Medulla oblongata (tissue), 1 donor: ENCODE measurements at regions not wholly inside any gene's neighbourhood (a gene's known extent, or its start where the extent isn't known, plus 50 kb on each side); places are given as distances from the start of the nearest gene placed in this dataset.

ENCODE experiments used
- DNase-seq: peaks from one replicate; pipeline ENCODE4 v3.0.0-alpha.2; 2015; ENCODE audit errors: extremely low spot score

DNA sequence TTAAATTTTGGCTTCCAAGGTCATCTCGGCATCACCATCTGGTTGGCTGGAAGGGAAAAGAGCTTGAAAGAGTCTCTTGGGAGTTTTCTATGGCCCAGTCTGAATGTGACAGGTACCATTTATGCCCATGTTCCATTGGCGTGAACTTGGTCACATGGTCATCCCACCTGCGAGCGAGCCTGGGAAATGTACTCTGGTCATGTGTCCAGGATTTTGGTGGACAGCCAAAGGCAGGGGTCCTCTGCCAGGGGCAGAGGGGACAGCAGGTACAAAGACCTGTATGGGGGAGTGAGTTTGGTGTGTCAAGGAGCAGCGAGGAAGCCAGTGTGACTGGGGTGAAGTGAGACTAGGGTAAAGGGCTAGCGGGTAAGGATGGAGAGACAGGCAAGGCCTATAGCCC, 112.6 kb downstream of the CDC5L start:
- no peak for DNase-seq

DNA sequence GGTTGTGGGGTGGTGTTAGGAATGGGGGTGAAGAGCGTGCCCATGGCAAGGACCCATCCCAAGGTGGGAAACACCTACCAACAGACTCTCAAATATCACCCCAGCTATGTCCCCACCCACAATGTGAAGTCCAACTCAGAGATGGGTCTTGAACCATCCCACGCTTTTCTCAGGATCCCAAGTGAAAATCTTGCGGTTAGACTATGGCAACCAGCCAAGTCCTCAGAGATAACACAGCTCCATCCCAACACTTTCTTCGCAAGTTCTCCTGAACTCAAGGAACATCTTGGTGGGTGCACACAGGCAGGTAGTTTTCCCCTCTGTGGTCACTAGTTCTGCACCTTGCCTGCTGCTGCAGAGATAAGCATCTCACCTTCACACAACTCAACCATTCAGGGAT, 116.0 kb downstream of the CDC5L start:
- DNase-seq: no peak

DNA sequence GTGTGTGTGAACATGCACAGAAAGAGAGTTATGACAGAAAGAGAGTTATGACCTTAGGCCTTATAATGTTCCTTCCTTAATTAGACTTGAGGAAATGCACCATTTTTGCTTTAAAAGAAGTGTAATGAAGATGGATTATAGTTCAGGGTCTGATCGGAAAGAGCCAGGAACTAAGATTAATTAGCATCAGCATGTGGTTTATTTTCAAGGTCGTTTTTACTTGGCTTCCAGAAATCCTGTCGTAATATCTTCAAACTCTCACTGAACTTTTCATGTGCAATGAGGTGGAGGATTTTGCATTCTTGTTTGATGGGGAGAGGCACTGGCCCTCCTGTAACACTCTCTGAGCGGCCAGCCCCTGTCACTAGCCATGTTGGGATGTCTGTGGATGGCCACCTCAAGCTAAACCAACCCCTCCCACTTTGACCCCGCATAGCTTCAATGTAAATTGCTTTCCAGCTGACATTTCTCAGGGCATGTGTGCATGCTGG, 116.8 kb downstream of the CDC5L start:
- DNase-seq: no peak

DNA sequence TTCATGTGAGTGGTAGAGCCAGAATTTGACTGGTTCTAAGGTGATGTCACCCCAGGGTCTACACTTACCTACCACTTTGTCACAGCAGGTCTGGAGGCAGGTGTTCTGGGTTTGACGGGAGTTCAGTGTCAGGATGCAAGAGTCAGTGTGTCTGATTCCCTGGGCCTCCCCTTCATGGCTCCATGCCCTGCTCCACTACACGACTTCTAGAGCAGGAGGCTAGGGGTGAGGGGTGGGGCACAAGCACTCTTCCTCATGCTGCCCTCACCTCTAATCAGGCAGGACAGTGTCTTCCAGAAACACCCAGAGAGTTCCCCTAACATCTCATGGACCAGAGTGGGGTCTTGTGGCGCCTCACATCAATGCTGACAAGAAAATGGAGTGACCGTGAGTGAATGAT, 118.2 kb downstream of the CDC5L start:
- DNase-seq: no peak

DNA sequence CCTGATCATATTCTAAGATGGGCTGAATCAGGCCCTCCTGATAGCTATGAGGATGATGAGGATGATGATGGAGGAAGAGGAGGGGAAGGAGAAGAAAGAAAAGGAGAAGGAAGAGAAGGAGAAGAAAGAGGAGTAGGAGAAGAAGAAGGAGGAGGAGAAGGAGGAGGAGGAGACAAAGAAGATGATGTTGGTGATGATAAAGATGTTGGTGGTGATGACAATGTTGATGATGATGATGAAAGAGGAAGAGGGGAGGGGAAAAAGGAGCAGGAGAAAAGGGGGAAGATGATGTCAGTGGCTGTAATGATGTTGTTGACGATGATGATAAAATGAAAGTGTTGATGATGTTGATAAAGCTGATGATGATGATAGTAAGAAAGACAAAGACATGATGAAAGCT, 119.5 kb downstream of the CDC5L start:
- DNase-seq: no peak

DNA sequence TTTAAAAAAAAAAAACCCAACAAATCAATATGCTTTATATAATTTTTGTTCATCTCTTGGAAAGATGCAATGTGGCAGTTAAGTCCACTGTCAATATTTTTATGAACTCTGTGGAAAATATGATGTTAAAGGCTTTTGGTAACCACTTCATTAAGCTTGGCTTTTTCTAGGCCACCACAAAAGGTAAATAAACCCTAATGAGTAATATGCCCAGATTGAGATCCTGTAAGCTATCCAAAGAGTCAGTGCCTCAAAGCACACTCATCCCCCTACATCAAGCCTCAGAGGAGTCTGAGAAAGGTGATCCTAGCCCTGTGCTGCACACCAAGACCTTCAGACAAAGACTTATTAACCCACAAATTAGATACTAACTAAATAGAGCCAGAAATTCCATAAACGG, 121.1 kb downstream of the CDC5L start:
- no peak for DNase-seq

DNA sequence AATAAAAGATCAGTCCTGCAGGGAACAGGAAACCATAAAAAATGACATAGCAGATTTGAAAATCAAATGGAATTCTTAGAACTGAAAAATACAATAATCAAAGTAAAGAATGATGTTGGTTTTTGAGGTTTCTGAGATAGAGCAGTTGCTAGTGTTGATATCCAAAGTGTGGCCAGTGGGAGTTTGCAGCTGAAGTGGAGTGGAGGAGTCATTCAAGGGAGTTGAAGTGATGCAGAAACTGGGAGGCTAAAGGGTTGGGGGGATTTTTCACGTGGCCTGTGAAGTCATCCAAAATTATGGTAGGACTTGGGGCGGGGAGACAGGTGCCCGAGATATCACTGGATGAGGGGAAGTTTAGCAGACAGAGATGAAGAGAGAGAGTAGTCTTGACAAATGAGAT, 123.6 kb downstream of the CDC5L start:
- no peak for DNase-seq

DNA sequence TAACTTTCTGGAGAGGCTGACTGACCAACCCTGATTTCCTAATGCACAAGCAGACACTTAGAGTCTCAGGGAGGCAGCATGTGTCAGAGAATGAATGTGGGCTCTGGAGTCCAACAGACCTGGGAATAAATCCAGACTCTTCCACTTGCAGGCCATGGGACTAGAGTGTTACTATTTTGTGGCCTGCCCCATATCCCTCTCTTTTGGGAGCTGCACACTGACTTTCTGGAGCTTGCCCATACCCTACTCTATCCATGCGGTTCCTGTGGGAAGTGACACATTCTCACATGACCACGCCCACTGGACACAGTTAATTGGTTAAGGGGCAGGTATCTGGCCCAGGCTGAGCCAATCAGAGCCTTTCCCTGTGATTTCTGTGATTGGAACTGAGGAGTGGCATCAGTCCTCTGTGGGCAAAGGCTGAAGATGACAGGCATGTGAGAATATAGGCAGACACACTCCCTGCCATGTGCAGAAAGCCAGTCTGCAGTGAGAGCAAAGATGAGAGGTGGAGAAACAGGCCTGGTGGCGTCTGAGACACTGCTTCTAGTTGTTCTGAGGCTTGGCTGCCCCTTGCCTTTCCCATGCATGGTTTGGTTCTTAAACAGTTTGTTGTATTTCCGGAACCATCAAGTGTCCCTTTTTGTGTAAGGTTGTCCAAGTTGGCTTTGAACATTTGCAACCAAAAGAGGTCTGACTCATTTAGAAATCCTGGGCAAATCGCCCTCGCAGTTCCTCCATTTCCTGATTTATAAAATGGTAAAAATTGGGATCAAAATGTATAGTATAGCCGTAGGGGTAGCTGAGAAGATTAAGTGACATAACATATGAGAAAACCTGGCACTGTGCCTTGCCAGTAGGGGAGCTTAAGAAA, 125.6 kb downstream of the CDC5L start:
- peak; percentile 68 for DNase-seq

DNA sequence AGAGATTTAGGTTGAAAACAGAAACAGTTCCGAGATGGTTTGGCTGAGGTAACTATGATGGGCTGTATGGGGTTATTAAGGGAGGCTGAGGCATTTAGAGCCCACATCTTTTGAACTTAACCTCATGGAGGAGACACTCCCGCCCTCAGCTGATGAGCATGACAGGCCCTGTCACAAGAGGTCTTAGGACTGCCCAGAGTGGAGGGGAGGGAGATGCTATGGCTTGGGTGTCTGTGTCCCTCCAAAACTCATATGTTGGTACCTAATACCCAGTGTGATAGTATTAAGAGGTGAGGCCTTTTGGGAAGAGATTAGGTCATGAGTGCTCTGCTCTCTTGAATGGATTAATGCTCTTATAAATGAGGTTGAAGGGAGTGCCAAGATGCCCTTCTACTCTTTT, 126.6 kb downstream of the CDC5L start:
- DNase-seq: no peak

DNA sequence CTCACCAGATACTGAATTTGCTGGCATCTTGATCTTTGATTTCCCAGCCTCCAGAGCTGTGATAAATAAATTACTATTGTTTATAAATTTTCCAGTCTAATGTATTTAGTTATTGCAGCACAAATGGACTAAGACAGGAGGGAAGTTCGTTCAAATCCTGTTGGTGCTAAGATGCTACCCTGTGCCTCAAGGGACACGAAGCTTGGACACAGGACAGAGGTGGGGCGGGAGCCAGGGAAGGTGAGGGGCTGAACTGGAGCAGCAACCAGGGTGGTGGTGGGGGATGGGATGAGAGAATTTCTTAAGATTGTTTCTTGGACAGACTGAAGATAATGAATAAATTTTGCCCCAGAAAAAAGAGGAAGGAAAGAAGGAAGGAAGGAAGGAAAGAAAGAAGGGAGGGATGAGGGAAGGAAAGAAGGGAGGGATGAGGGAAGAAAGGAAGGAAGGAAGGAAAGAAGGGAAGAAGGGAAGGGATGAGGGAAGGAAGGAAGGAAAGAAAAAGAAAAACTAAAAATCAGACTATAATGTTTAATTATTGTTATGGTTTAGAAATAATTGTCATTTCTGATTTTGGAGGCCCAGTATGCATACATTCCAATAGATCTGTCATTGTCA, 127.2 kb downstream of the CDC5L start:
- DNase-seq: no peak

DNA sequence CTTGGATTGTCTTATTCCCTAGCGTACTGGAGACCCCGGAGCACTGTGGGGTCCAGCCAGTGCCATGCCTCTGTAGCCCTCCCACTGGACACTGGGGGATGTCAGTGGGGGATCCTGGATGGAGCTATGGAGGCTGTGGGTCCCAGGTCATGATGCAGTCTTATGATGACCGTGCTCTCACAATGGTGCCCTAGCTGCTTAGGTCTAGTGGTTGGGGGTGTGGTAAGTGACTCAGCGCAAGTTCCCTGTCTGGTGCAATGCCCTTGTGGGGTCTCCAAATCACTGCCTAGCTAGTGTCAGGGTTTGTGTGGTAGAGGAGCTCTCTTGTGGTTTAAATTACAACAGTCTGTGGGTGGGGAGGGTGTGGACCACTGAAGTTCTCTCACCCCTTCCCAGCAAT, 135.4 kb downstream of the CDC5L start:
- no peak for DNase-seq

DNA sequence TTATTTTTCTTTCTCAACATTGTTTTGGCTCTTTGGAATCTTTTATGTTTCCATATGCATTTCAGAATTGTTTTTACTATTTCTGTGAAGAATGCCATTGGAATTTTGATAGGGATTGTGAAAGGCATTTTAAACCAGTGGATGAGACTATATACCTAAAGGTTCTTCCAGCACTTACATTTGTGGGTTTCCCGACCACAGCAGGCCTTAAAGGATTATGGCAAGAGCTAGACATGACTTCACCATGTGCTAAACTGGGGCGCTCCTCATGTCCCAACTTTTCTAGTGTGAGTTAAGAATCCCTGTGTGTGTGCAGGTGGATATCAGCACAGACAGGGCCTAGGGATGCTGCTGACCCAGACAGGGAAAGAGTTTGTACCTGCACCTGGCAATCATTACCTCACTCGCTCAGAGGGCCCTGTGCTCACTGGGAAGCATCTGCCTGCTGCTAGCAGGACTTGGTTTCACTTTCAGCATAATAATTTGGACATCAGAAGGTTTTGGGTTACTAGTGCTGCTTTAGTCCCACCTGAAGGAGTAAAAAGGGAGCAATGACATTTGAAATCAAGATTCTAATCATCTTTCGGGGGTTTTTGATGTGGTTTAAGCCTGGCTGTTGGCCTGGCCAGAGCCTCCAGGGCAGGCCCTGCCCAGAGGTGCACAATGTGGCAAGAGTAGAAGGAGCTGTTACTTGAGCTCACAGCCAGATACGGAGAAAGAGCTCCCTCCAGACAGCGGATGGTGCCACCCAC, 137.1 kb downstream of the CDC5L start:
- DNase-seq: no peak

DNA sequence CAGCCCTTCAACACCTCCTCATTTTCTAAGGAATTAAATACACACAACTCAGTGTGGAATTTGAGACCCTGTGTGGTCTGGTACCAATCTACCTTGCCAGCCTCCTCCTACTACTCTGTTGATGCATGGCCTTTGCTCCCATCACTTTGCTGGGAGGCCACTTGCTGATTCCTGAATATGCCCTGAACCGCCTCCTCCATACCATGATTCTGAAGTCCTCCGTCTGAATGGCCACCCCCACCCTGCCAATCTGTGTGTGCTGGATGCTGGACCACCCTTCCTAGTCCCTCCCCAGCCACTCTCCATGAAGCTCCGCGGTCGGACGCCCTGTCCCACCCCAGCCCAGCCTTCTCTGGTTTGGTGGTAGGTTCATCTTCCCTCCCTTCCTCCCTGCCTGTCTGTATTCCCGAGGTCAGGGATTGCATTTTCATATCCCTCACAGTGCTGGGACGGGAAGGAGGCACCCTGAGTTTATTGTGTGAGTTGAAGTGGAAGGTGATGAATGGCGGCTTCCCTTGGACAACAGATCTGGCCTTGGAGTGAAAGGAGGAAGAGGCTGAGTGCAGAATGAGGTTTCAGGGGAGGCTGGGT, 138.3 kb downstream of the CDC5L start:
- no peak for DNase-seq

DNA sequence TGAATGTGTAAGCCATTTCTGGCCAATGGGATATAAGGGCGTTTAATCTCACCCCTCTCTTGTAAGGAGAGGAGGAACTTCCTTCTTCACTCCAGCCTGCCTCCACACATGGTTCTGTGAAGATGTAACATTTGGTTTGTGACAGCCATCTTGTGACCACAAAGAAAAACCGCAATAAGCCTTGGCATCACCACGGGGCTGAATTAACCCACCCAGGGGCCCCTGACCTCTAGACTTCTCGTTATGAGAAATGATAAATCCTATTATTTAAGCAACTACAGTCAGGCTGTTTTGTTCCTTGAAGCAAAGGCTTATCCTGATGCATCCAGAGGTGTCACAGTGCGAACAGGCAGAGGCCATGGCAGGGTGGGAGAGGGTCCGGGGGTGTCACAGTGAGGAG, 139.7 kb downstream of the CDC5L start:
- DNase-seq: no peak

DNA sequence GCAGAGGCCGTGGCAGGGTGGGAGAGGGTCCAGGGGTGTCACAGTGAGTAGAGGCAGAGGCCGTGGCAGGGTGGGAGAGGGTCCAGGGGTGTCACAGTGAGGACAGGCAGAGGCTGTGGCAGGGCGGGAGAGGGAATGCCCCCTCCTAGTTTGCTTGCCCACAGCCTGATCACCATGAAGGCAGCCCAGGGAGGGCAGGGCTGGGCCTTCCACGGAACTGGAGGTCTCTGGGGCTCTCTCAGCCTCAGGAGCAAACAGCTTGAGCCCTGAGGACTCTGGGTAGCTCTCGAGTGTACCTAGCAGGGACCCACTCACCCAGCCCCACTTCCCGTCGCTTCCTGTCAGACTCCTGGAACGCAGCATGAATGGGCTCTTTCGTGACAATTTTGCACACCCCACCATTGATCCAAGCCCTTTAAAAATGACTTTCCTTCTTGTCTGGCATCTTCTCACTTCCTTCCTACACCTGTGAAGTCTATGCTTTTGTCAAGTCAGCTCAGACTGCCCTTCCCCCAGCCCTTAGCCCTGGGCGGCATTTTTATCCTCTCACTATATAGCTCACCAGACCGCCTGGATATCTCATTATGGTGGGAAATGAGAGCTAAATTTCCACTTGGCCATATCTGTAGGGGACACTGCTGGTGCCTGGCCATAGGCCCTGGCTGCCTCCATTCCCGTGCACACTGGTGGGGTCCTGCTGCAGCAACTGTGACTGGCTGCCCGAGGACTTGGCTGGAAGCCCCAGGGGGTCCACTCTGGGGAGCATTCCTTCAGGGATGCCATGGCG, 140.3 kb downstream of the CDC5L start:
- DNase-seq: no peak

DNA sequence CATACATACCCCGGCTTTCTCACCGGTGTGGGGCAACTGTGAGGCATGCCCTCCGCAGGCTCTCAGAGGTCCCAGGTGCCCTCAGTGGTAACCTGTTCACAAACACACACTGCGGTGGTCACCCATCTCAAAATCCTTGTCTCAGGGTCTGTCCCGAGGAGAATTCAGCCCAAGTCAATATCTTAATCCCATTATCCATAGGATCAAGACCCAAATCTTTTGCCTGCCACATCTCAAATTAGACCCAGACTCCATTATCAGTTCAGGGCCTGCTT, 140.8 kb downstream of the CDC5L start:
- DNase-seq: no peak

DNA sequence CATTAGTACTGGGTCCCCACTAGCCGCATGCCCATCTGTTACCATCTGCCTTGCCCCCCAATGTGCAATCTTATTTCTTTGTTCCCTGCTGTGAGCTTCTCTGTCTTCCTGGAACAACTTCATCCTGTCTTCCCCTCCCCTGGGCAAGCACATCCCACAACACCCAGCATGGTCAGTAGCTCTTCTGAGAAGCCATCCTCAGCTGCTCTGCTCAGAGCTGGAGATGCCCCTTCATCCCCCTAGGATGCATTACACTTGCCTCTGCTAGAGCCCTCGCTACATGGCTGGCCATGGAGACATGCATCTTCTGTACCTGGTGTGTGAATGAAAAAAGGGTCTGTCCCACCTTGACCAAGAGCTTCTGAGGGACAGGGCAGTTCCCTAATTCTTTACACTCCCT, 141.2 kb downstream of the CDC5L start:
- DNase-seq: no peak

DNA sequence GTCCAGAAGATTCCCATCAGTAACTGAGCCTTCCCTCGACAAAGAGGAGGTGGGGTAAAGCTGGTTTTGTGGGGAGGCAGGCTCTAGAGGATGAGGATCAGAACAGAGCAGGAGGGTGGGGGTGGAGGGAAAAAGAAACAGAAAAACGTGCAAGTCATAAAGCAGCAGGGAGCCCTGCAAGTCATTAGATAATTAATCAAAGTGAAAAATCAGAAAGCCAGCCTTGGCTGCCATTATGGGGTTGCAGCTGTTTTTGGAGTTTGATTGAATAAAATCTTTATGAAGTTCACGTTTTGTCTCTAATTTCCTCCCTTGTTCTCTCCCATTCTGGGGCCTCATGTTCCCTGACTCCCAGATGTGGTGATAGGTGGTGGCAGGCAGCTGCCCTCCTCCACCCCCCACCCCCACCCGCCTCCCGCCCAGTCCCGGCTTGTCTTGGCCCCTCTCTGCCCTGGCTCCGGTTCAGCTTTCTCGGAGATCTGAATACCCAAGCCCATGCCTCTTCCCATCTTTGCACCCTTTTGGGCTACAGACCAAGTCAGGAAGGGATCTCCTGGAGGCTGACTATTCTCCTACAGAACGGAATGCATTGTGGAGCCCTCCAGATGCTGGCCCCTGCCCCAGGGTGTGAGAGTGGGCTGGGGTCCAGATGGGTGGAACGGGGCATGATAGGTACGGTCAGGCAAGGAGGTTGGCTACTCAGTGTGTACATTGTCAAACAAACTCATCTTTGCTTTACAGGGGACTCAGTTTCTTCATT, 141.8 kb downstream of the CDC5L start:
- no peak for DNase-seq

DNA sequence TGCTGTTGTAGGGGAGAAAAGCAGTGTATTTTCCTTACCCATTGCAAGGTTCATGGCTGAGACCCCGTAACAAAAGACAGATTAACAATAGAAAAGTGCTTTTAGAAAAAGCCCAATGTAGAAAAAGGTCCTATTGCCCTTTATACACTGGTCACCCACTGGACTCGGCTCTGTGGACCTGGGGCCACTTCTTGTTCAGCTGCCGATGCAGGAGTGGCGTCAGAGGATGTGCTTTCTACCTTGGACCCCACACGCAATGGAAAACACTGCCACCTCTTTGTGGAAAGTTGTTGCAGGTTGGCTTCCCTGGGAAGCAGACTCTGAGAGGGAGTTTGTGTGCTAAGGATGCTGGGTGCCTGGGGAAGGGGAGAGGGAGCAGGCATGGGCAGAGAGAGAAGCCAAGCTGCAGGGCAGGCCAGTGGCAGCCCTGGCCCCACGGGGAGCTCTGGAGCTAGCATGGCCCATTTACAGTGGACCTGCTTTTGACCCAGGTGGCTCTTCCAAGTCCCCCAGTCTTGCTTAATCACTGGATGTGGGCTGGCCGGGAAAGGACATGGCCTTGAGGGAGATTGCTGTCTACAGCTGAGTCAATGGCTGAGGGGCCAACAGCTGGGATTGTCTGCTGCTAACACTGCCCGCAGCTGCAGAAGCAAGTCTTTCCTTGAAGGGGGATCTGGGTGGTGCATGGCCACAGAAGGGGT, 142.9 kb downstream of the CDC5L start:
- no peak for DNase-seq

DNA sequence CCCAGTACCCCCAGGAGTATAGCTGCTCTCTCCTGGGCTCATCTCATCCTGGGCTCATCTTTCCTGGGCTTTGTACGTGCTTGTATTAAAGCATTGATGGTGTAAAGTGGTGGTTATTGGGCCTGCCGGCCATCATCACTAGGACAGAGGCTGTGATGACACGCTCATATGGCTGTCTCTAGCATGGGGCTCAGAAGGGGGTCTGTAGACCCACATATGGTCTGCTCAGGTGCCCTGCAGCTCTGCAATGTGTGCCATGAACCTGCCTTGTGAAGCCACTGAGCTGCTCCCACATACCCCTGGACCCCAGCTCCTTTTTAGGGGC, 143.4 kb downstream of the CDC5L start:
- DNase-seq: no peak
